ENCODE measurements at regions not wholly inside any gene's neighbourhood (a gene's known extent, or its start where the extent isn't known, plus 50 kb on each side); places are given as distances from the start of the nearest gene placed in this dataset.
"Not testable (repeated sequence)": the region's sequence is repeated elsewhere in the genome, so short reads cannot be mapped to it uniquely, and the experiment has no call there.

DNA sequence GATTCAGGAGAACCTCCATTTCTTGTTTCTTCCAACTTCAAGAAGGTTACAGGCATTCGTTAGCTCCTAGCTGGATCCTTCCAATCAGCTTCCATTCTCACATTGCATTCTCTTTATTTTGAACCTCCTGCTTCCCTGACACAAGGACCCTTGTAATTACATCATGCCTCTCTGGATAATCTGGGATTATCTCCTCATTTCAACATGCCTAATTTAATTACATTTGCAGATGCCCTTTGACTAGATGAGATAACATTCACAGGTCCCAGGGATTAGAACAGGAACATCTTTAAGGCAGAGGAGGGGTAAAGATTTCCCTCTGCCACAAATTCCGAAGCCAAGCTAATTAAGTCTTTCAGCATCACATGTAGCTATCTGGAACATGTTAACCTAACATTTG is 753.8 kb upstream of the PCDH7 start:
- no peak for DNase-seq

GRCh38 chr4:29970626-29971025 is 749.5 kb upstream of the PCDH7 start:
- no peak for DNase-seq

DNA sequence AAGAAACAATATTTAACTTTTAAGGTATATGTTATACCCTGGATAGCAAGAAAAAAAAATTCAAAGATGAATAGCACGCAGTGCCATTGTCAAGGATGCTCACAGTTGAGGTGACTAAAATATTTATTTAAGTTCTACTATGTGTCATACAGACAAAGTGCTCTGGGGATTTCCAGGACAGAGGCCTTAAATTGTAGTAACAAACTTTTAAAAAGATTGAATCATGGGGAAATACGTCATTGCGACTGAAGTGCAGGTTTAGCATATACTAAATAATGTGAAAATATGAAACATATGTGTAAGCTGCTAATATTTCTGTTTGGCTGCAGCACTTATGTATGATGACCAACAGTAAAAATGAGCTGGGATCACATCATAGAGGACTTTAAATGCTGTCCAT is 748.0 kb upstream of the PCDH7 start:
- DNase-seq: no peak

DNA sequence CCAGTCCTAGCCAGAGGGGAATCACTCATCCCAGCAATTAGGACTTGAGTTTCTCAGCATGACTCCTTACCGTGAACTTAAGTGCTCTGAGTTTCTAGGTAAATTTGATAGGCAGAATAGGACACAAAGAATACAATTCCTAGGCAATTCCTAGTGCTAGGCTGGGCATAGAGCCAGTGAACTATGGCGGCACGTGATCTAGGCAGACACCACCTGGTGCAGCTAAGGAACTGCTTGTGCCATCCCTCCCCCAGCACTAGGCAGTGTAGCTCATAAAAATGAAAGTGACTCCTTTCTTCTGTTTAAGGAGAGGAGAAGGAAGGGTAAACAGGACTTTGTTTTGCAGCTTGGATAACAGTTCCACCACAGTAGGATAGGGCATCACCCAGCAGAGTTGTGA is 736.3 kb upstream of the PCDH7 start:
- no peak for DNase-seq

GRCh38 chr4:30001628-30002027 is 718.5 kb upstream of the PCDH7 start:
- DNase-seq: no peak

- DNase-seq: peak; percentile 25
Observed at GRCh38 chr4:30002341-30002740, 717.8 kb upstream of the PCDH7 start.

GRCh38 chr4:30005995-30006394 is 714.2 kb upstream of the PCDH7 start:
- DNase-seq: no peak

GRCh38 chr4:30024526-30024925 is 695.6 kb upstream of the PCDH7 start:
- no peak for DNase-seq

- no peak for DNase-seq
Observed at GRCh38 chr4:30028826-30029225, 691.3 kb upstream of the PCDH7 start.

GRCh38 chr4:30056016-30056766 is 664.0 kb upstream of the PCDH7 start:
- DNase-seq: no peak

DNA sequence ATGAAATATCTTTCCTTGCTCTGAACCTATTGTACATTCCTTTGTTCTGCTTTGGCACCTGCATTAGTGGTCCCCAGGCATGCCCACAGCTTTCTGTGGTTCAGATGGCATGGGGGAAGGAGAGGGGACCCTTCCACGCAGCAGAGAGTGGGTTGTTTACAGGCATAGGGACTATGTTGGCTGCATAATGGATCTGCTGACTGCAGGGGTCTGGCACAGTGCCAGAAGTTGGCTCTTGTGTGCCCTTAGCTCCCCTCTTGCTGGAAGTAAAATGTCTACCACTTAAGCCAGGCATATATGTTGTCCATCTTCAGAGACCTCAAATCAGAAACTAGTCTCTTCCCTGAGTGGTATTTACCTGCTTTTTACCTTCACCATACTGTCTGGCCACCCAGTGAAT is 651.9 kb upstream of the PCDH7 start:
- no peak for DNase-seq

GRCh38 chr4:30073011-30073710 is 647.0 kb upstream of the PCDH7 start:
- no peak for DNase-seq

DNA sequence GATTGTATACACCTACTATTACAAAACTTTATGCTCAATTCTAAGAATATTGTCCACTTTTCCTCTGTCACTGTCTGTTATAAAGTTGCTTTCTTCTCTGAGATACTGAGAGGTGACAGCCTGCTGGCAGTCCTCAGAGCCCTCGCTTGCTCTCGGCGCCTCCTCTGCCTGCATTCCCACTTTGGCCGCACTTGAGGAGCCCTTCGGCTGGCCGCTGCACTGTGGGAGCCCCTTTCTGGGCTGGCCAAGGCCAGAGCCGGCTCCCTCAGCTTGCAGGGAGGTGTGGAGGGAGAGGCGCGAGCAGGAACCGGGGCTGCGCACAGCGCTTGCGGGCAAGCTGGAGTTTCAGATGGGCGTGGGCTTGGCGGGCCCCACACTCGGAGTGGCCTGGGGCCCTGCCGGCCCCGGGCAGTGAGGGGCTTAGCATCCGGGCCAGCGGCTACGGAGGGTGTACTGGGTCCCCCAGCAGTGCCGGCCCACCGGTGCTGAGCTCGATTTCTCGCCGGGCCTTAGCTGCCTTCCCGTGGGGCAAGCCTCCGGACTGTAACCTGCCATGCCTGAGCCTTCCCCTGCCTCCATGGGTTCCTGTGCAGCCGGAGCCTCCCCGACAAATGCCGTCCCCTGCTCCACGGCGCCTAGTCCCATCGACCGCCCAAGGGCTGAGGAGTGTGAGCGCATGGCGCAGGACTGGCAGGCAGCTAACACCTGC is 627.6 kb upstream of the PCDH7 start:
- DNase-seq: not testable (repeated sequence)

GRCh38 chr4:30094887-30095286 is 625.3 kb upstream of the PCDH7 start:
- no peak for DNase-seq

DNA sequence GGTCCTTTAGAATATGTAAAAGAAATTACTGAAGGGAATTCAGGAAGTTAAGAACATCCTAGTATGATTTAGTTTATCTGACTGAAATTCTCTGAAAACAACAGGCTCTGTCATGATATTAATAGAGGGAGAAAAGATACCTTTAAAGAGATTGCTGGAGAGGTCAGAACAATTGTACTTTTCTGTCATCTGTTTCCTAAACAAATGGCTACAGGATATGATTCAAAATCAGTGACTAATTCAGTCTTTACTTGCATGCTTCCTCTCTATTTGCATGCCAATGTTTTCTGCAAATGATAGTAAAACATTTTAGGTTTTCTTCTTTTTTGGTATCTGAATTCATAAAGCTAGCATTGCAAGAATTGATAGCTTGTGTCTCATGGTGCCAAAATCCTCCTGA is 616.7 kb upstream of the PCDH7 start:
- no peak for DNase-seq

GRCh38 chr4:30116401-30116800 is 603.8 kb upstream of the PCDH7 start:
- no peak for DNase-seq

DNA sequence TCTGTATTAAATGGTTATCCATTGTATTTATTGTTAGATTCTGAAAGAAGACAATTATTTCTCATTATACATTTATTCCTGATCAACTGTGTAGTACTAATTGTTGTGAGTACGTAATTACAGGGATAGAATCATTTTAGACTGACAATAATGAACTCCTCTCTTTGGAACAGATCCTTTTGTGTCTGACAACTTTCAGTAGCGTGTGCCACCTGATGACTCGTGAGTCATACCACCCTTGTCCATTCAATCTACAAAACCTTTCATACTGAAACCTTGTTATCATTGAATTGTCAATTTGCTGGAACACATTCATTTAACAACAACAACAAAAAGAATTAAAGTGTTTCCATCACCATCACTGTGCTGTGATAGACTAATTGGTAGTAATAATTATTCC is 602.7 kb upstream of the PCDH7 start:
- no peak for DNase-seq

- DNase-seq: no peak
Observed at GRCh38 chr4:30122711-30123110, 597.5 kb upstream of the PCDH7 start.

- not testable (repeated sequence) for DNase-seq
Observed at GRCh38 chr4:30124621-30125020, 595.5 kb upstream of the PCDH7 start.

- no peak for DNase-seq
Observed at GRCh38 chr4:30125868-30126267, 594.3 kb upstream of the PCDH7 start.

DNA sequence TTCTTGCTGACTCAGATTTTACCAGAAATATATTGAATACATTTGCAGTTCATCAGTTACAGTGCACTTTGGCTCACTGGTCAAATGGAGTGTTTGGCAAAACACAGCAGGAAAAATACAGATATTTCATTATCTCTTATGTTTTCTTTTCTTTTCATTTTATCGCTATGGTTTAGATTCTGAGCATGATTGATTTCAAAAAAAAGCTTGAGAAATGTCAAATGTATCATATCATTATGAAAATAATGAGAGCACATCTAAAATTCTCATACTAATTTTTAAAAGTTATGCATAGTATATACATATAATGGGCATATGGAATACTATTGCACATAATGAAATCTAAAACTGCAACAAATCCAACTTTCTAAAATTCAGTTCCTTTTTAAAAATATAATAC is 593.8 kb upstream of the PCDH7 start:
- no peak for DNase-seq

DNA sequence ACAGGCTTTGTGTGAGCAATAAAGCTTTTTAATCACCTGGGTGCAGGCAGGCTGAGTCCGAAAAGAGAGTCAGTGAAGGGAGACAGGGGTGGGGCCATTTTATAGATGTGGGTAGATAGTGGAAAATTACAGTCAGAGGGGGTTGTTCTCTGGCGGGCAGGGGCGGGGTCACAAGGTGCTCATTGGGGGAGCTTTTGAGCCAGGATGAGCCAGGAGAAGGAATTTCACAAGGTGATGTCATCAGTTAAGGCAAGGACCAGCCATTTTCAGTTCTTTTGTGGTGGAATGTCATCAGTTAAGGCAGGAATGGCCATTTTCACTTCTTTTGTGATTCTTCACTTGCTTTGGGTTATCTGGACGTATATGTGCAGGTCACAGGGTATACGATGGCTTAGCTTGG is 571.3 kb upstream of the PCDH7 start:
- DNase-seq: not testable (repeated sequence)

DNA sequence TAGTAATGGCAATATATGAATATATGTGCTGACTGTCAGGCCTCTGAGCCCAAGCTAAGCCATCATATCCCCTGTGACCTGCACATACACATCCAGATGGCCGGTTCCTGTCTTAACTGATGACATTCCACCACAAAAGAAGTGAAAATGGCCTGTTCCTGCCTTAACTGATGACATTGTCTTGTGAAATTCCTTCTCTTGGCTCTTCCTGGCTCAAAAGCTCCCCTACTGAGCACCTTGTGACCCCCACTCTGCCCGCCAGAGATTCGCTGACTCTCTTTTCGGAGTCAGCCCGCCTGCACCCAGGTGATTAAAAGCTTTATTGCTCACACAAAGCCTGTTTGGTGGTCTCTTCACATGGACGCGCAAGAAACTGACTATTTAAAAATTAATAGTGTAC is 570.6 kb upstream of the PCDH7 start:
- not testable (repeated sequence) for DNase-seq

DNA sequence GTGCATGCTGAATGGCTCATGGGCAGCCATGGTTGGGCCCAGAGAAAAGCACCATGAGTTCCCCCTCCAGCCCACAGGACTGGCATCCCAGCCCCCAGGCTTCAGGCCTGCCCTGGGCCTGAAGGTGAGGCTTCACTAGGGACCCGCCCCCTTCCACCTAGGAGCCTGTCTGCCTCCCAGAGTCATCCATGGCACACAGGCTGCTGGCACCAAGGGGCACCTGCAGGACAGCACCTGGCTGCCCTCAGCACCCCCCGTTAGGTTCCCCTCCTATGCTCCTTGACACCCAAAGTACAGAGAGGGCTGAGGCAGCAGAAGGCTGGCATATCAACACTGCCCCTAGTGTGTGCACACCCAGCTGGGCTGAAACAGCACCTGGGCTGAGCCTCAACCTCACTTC is 566.7 kb upstream of the PCDH7 start:
- DNase-seq: no peak
